HG02571 (cell line): ENCODE measurements at regions not wholly inside any gene's neighbourhood (a gene's known extent, or its start where the extent isn't known, plus 50 kb on each side); places are given as distances from the start of the nearest gene placed in this dataset.
"Not testable (repeated sequence)": the region's sequence is repeated elsewhere in the genome, so short reads cannot be mapped to it uniquely, and the experiment has no call there.

Source experiments
- ATAC-seq: cut with Tn5 transposase; IDR thresholded peaks from one replicate; pipeline ENCODE4 v1.9.1; 2021; ENCODE audit warnings: mild to moderate bottlenecking, moderate library complexity; ENCODE audit not compliant: unreplicated experiment

DNA sequence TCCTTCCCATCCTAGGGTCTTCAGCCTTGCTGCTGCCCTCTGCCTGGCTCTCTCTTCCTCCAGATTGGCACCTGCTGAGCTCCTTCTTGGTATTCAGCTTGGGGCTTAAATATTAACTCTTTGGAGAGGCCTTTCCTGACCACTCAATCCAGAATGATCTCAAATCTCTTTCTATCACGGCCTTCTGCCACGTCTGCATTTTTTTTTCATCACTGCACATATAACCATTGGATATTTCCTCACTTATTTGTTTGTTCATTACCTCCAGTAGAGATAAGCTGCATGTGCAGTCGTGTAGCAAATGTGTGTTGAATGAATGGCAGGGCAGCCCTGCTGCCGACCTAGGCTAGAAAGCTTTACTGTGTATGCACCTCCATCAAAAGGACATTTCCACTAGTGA, 51.6 kb upstream of the MPP7 start:
- ATAC-seq, result no peak

DNA sequence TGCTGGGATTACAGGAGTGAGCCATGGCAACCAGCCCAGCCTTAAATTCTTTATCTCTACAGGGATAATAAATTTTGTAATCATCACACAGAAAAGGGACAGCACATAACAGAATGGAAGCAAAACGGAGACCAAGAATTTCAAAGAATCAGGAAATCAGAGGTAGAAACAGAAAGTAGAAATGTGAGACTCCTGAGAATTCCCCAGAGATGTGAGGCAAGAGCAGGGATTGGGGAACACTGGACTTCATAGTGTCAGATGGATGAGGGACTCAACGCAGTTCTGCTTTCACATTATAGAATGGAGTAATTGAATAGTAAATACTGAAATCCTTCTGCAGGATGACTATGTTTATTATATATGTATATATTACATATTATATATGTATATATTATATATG, 52.5 kb upstream of the MPP7 start:
- ATAC-seq, result no peak

DNA sequence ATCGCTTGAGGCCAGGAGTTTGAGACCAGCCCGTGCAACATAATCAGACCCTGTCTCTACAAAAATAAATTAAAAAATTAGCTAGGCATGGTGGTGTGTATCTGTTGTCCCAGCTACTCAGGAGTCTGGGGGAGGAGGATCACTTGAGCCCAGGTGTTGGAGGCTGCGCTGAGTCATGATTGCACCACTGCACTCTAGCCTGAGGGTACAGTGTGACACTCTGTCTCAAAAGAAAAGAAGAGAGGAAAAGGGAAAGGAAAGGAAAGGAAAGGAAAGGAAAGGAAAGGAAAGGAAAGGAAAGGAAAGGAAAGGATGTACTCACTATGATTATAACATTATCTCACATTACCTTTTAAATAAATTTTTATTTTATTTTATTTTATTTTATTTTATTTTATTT, 56.5 kb upstream of the MPP7 start:
- no peak for ATAC-seq

DNA sequence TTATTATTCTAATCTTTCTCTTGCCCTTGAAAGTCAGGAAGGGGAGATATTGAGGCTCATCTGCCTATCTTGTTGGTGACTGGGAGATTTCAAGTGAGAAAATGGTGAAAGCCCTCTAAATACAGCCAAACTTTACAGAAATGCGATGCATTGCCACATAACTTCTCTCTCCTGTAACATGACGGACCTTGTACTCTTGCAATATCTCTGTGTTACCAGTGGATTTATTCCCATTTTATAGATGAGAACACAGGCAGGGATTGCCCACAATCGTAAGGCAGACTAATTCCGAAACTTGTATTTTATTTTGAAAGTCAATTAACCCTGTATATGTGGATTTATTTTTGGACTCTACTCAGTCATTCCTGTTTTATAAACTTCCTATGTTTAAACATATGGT, 57.3 kb upstream of the MPP7 start:
- no peak for ATAC-seq

DNA sequence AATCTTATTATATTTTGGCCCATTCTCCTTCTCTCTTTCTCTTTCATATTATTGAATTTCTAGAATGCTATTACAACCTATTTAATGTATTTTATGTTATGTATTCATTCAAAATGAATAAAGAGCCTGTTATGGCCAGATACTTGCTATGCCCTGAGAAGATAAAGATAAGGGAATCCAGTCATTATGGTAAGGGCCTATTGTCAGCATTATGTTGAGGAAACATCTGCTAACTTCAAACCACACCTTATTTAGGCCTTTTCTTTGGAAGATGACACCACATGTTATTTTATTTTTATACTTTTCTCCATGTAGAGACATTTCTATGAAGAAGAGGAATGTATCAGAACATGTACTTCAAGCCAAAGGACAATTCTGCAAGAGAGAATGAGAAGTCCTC, 60.5 kb upstream of the MPP7 start:
- ATAC-seq, result no peak

DNA sequence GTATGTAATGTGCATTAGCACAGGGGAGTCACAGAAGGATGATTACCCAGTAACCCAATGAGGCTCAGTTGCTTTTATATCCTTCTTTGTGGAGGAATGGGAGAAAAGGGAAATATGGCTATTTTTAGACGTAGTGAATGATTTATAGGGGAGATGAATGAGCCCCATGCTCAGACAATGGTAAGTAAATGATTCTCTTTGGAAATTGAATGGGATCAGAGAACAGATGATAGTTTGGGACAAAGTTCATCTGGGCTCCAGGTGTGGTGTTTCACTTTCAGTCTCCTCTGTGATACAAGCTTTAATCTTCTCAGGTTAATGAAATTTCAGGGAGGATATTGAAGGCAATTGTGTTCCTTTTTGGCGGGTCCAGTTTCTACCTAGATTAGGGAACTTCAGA, 63.0 kb upstream of the MPP7 start:
- no peak for ATAC-seq

DNA sequence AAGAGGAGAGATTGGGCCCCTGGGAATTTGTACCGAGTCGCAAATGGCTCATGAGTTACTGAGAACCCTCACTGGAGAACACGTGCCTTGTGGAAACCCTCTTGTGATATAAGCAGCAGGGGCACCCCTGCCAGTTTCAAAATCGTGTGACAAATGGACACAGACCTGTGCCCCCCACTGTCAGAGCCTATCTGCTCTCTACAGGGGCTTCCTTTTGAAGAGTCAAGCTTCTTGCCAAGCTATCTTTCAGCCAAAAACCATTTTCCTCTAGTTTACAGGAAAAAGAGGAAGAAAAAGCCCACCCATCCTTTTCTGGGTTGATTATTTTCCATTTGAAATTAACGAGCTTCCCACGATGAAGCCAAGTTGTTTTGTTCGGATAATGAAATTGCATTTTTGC, 64.1 kb upstream of the MPP7 start:
- no peak for ATAC-seq

DNA sequence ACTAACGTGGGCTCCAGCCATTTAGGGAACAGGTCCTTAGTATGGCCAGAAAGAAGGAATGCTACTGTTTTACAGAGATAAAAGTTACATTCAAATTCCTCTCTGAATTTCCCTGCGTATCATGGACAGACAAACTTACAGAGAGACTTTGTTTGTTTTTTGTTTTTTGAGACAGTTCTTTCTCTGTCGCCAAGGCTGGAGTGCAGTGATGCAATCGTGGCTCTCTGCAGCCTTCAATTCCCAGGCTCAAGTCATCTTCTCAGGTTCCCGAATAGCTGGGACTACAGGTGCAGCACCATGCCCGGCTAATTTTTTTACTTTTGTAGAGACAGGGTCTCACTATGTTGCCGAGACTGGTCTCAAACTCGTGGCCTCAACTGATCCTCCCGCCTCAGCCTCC, 64.5 kb upstream of the MPP7 start:
- no peak for ATAC-seq

DNA sequence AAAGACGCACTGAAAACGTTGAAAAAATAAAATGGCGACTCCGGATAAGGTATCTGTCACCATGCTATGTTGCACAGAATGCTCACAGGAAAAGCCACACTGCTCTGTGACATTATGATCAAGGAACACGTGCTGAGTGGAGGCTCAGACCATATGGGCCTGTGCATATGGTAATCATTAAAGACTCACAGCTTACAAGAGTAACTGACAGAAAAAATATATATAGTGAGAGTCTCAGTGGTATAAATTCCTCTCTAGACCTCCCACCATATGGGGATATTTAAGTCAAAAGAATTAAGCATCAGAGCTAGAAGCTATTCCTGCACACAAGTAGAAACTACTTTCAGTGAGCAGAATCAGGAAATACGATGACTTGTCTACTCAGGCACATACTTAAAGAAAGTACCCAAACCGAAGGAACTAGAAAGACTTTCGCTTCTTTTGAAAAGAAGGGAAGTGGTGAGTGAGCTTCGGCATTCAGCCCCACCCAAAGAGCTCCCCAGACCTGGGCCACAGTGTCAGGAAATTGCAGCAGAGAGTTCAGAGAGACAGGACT, 65.1 kb upstream of the MPP7 start:
- ATAC-seq, result peak; percentile 74

DNA sequence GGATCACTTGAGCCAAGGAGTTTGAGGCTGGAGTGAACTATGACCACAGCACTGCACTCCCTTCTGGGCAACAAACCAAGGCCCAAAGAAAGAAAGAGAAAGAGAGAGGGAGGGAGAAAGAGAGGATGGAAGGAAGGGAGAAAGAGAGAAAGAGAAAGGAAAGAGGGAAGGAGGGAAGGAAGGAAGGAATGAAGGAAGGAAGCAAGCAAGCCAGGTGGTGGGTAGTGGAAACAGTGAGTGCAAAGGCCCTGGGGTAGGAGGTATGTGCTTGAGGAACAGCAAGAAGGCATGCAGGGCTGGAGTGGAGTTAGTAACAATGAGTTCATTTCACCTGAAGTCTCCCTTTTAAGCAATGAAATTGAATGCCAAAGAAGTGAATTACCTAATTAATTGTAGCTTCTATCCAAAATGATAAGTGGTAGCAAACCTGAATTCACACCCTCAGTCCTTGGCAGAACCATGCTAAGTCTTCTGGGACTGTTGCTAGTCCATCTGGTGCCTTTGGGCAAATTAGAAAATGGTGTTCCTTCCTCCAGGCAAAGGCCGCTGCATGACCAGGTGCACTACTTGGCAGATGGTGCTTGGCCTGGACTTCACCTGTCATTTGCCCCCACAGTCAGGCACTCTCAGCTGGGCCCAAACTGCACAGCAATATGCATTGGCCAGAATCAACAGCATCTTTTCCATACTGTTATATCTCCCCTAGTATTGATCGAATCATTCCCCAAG, 67.4 kb upstream of the MPP7 start:
- no peak for ATAC-seq

DNA sequence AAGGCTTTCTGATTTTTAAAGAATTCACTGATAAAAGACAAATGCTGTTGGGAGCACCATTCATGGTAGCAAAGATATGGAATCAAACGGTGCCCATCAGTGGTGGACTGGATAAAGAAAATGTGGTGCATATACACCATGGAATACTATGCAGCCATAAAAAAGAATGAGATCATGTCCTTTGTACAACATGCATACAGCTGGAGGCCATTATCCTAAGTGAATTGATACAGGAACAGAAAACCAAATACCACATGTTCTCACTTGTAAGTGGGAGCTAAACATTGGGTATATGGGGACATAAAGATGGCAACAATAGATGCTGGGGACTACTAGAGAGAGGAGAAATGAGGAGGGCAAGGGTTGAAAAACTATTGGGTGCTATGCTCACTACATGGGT, 68.8 kb upstream of the MPP7 start:
- ATAC-seq, result not testable (repeated sequence)

DNA sequence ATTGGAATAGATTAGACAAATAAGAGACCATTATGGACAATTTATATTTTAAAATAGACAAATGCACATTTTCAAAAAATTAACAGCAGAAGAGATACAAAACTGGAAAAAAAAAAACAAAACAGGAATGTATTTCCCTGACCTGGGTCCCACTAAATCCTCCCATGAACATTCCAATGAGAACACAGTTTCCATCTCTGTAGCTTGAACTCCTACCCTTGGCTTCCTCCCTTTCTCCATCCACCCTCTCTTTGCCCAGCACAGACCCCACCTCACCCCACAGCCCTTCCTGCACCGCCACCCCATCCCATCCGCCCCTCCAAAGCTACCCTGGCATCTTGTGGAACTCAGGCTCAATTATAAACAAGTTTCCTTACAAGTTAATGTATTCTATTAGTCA, 71.2 kb upstream of the MPP7 start:
- no peak for ATAC-seq

DNA sequence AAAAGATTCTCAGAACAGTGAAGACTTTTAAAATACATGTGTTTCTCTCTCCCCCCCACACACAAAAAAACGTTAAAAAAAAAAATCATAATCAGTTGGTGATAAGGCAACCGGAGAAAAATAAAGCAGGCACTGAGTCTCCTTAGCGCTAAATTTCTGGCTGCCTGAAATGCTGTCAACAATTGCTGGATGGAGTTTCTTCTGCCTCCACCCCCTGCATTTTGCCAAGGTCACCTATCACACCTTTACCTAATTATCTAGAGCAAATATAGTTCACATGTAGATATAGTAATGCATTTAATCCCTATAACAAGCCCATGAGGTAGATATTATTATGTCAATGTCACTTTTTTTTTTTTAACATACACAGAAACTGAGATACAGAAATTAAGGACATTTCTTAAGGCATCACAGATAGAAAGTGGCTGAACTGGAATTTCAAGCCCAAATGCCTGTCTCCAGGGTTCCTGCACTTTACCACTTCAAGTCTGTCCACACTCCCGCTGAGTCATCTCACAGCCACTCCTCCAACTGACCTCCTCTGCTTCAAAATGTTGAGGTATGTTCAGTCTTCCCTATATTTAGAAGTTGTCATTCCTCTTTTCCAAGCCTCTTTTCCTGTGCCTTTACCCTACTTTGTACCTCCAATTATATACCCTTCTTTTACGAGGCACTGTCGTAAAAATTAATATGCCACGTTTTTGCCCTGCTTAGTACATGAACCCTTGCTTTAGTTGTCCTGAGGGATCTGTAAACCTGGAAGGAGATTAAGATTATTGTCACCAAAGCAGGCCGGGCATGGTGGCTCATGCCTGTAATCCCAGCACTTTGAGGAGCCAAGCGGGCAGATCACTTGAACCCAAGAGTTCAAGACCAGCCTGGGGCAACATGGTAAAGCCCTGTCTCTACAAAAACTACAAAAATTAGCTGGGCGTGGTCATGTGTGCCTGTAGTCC, 72.8 kb upstream of the MPP7 start:
- ATAC-seq, result no peak

DNA sequence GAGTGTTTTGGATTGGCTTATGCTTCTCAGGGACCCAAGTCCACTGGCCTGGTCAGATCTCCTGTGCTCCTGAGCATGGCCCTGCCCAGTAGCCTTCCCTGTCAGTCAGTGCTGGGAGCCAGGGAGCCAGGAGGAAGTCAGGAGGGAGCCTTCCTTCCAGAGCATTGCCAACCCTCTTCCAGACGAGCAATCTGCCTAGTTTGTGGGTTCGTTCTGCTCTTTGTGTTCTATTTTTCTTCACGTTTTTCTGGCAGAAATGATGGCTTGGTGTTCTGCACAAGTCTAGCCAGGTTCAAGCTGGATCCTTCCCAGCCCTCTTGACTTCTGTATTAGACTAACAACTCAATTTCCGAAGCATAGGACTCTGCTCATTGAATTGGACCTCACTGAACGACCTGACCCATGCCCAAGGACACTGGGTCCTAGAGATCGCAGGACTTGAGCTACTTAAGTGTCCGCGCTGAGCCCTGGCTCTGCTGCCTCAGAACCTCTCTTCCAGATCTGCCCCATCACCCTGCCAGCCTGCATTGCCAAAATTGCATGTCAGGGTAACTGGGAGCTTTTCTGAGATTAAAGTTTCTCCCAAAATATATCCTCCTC, 76.2 kb upstream of the MPP7 start:
- ATAC-seq, result no peak

DNA sequence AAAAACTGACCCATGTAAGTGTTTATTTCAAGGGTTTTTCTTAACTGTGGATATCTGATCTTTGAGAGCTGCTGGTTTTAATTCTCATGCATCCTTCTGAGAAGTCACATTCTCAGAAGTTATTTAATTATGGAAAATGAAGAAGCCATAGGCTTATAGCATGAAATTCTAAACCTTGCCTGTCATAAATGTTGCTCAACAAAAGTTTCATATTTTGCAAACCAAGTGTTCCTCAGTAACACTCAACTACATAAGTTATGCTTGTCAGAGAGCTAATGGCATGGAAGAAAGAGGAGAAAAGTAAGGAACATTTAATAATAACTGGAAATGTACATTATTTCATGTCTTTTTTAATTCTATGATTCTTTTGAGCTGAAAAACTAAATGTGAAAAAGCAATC, 78.6 kb upstream of the MPP7 start:
- no peak for ATAC-seq

DNA sequence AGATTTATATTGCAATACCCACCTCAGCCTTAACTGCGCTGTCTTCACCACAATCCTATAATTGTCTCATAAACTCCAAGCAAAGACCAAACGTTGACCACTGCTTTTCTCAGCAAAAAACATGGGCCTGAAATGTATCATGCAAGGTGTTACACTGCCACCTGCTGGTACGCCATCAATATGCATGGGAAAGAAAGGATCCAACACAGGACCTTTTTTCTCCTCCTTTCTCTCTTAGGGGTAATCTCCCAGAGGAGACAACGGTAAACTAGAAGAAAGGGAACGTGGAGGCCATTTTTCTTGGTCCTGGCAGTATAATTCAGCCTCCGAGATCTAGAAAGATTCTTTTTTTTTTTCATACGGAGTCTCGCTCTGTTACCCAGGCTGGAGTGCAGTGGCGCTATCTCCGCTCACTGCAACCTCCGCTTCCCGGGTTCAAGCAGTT, 79.1 kb upstream of the MPP7 start:
- no peak for ATAC-seq

DNA sequence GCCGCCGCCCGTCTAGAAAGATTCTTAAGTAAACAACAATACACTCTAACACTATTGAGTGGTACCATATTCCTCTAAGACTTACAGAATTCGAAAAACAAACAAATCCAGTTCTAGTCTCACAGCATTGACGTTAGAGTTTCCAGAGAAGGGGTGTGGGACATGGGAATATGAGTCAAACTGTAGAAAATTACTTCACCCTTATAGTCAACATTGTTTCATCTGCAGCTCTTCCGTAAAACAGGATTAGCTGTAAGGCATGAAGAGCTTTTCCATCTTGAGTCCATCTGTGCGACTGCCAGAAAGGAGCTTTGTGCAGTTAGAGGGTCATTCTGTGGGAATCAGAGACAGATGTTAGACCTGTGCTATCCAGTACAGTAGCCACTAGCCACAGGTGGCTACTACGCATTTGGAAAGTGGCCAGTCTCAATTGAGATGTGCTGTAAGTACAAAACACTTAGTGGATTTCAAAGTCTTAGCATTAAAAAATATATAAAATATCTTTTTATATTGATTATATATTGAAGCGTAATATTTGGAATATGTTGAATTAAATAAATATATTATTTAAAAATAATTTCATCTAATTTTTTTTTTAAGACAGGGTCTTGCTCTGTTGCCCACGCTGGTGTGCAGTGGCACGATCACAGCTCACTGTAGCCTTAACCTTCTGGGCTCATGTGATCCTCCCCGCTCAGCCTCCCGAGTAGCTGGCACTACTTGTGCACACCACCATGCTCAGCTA, 79.8 kb upstream of the MPP7 start:
- no peak for ATAC-seq

DNA sequence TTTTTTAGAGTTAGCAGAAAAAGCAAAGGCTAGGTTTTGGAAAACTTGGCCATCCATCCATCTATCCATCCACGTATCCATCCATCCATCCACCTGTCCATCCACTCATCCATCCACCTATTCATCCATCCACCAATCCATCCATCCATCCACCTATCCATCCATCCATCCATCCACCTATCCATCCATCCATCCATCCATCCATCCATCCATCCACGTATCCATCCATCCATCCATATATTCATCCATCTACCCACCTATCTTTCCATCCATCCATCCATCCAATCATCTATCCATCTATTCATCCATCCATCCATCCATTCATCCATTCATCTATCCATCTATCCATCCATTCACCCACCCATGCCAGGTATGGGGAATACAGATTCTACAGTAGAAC, 81.7 kb upstream of the MPP7 start:
- ATAC-seq, result no peak

DNA sequence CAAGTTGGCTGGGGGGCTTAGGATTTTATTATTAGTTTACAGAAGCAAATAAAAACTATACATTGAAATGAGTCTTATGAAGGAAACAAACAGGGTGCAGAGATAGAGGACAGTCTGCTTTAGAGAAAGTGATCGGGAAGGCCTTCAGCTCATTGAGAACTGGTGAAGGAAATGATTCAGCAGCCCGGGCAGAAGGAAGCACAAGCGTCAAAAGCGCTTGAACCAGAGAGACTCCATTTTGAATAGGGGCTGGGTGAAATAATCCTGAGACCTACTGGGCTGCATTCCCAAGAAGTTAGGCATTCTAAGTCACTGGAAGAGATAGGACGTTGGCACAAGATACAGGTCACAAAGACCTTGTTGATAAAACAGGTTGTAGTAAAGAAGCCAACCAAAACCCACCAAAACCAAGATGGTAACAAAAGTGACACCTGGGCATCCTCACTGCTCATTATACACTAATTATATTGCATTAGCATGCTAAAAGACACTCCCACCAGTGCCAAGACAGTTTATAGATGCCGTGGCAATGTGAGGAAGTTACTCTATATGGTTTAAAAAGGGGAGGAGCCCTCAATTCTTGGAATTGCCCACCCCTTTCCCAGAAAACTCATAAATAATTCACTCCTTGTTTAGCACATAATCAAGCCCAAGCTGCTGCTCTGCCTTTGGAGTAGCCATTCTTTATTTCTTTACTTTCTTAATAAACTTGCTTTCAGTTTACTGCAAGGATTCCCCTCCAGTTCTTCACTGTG, 83.1 kb upstream of the MPP7 start:
- ATAC-seq, result no peak

DNA sequence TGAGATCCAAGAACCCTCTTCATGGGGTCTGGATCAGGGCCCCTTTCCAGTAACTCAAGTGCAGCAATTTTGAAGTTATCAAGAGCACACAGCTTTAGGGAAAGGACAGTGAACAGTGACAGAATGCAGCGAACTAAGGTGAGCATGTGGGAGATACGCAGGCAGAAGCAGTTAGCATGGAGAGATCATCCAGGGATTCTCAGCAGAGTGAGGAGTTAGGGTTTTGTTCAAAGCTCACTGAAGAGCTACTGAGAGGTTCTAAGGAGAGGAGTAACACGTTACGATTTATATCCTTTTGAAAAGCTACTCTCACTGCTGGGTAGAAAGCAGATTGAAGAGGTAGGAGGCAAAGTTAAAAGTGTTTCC, 83.6 kb upstream of the MPP7 start:
- ATAC-seq, result no peak
